ENCODE measurements at regions not wholly inside any gene's neighbourhood (a gene's known extent, or its start where the extent isn't known, plus 50 kb on each side); places are given as distances from the start of the nearest gene placed in this dataset.

GRCh38 chr13:39284801-39285388 is 246.6 kb downstream of the NHLRC3 start:
- DNase-seq = no peak
